Smooth muscle cell (in vitro differentiated cells): ENCODE measurements at regions not wholly inside any gene's neighbourhood (a gene's known extent, or its start where the extent isn't known, plus 50 kb on each side); places are given as distances from the start of the nearest gene placed in this dataset.

Experiments used
- DNase-seq: peaks from one replicate; lab custom pipeline; 2025; ENCODE audit not compliant: unreplicated experiment; lab: John Stamatoyannopoulos, UW
- H2AFZ ChIP-seq: fragments of 200-600 bp; sonication (generic); 2 replicates; pipeline ENCODE4 v1.6.0; 2016; ENCODE audit warnings: antibody characterized with exemption, low read depth, mild to moderate bottlenecking
- H3F3A ChIP-seq: fragments of 200-600 bp; sonication (generic); 2 replicates; pipeline ENCODE4 v1.6.0; 2017; ENCODE audit warnings: antibody characterized with exemption, low read depth
- H3K27ac ChIP-seq: fragments of 200-600 bp; sonication (generic); 2 replicates; pipeline ENCODE4 v1.5.1; 2016; ENCODE audit warnings: low read depth, mild to moderate bottlenecking
- H3K27me3 ChIP-seq: fragments of 200-600 bp; sonication (generic); 2 replicates; pipeline ENCODE4 v1.6.1; 2016; ENCODE audit warnings: low read depth, mild to moderate bottlenecking
- H3K36me3 ChIP-seq: fragments of 200-600 bp; sonication (generic); 2 replicates; pipeline ENCODE4 v1.5.1; 2016; ENCODE audit warnings: low read depth
- H3K4me1 ChIP-seq: fragments of 200-600 bp; sonication (generic); 2 replicates; pipeline ENCODE4 v1.5.1; 2016; ENCODE audit warnings: low read depth
- H3K4me2 ChIP-seq: fragments of 200-600 bp; sonication (generic); 2 replicates; pipeline ENCODE4 v1.6.0; 2016; ENCODE audit warnings: mild to moderate bottlenecking
- H3K4me3 ChIP-seq: fragments of 200-600 bp; sonication (generic); 2 replicates; pipeline ENCODE4 v1.5.1; 2016; ENCODE audit warnings: mild to moderate bottlenecking
- H3K79me2 ChIP-seq: fragments of 200-600 bp; sonication (generic); 2 replicates; pipeline ENCODE4 v1.6.0; 2016; ENCODE audit warnings: low read depth, mild to moderate bottlenecking
- H3K9ac ChIP-seq: fragments of 200-600 bp; sonication (generic); 2 replicates; pipeline ENCODE4 v1.6.0; 2016; ENCODE audit warnings: low read depth
- H3K9me3 ChIP-seq: fragments of 200-600 bp; sonication (generic); replicated peaks from 2 replicates; pipeline ENCODE4 v1.5.1; 2016; ENCODE audit warnings: low read depth
- H4K20me1 ChIP-seq: fragments of 200-600 bp; sonication (generic); 2 replicates; pipeline ENCODE4 v1.6.0; 2016; ENCODE audit warnings: low read depth
- WGBS: methylation state at CpG from one replicate; pipeline ENCODE4 v1.1.7; 2016; ENCODE audit warnings: low lambda C conversion rate; 5-methylcytosine and 5-hydroxymethylcytosine counted together
- TF ChIP-seq, protein P1 (sequence below): fragments of 200-600 bp; sonication (generic); IDR thresholded peaks from 2 replicates; pipeline ENCODE4 v1.5.1; 2017; ENCODE audit warnings: borderline replicate concordance, mild to moderate bottlenecking, antibody characterized with exemption; ENCODE audit not compliant: insufficient read depth, poor library complexity, severe bottlenecking

DNA sequence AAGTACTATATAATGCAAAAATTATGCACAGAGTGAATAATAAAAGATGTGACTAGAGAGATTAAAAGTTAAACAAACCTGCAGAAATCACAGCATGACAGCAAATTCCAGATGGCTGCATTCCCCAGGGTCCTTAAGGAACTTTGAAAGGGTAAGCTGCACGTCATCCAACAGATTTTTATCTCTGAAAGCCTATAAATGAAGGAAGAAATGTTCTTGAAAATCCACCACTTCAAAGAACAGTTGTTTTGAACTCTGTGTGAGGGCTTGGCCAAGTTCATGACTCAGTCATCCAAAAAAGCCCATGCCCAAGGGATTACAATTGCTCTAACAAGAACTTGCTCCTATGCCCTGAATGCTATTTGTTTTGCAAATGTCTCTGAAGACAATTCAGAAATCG lies 603.6 kb downstream of the PLOD2 start:
- peak overlapping the region; percentile 21 for H3K27ac ChIP-seq

DNA sequence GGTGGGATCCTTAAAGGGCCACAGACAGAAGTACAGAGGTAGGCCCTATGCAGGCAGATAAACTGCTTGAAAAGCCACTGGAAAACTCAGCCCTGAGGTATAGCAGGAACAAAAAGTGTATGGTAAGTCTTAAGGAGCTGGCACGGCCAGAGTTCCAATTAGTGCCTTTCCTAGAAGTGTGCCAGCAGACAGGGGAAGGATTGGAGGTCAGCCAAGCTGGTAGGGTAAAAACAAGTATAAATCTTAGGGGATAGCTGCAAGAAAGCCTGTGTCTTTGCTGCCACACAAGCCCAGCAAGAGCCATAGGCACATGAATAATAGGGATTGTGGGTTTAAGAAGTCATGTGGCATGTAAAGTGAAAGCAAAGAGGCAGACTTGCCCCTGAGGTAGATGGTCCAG lies 582.5 kb downstream of the PLOD2 start:
- no peaks in the 10 kb centered on the region for H3K36me3 ChIP-seq
- H3K27me3 ChIP-seq: no peaks in the 10 kb centered on the region
- no peaks in the 10 kb centered on the region for H3F3A ChIP-seq
- no peaks in the 10 kb centered on the region for H3K79me2 ChIP-seq
- H3K27ac ChIP-seq: no peak overlapping the region
- H2AFZ ChIP-seq: no peak overlapping the region
- H3K9me3 ChIP-seq: no peaks in the 10 kb centered on the region
- TF ChIP-seq, protein P1, sequence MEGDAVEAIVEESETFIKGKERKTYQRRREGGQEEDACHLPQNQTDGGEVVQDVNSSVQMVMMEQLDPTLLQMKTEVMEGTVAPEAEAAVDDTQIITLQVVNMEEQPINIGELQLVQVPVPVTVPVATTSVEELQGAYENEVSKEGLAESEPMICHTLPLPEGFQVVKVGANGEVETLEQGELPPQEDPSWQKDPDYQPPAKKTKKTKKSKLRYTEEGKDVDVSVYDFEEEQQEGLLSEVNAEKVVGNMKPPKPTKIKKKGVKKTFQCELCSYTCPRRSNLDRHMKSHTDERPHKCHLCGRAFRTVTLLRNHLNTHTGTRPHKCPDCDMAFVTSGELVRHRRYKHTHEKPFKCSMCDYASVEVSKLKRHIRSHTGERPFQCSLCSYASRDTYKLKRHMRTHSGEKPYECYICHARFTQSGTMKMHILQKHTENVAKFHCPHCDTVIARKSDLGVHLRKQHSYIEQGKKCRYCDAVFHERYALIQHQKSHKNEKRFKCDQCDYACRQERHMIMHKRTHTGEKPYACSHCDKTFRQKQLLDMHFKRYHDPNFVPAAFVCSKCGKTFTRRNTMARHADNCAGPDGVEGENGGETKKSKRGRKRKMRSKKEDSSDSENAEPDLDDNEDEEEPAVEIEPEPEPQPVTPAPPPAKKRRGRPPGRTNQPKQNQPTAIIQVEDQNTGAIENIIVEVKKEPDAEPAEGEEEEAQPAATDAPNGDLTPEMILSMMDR: no peak
- H3K4me2 ChIP-seq: no peak overlapping the region
- no peaks in the 10 kb centered on the region for H3K4me1 ChIP-seq
- H3K4me3 ChIP-seq: no peak overlapping the region
- no peak for DNase-seq
- no peaks in the 10 kb centered on the region for H4K20me1 ChIP-seq
- H3K9ac ChIP-seq: no peak overlapping the region
- 88% methylated on average over 1 of the region's 1 CpG for WGBS

More for the DNA sequence above, 603.6 kb downstream of the PLOD2 start:
- TF ChIP-seq, protein P1: no peak
- Histone ChIP-seq H3K79me2 (no peaks in the 10 kb centered on the region), H3K27me3 (no peaks in the 10 kb centered on the region), H3K4me3 (no peak overlapping the region), H3K9me3 (no peaks in the 10 kb centered on the region), H3K36me3 (no peaks in the 10 kb centered on the region), H3K4me2 (peak overlapping the region; percentile 55), H2AFZ (no peak overlapping the region), H3F3A (peaks cover 6% of the 10 kb centered on the region), H3K9ac (no peak overlapping the region), H4K20me1 (no peaks in the 10 kb centered on the region), H3K4me1 (peaks cover 10% of the 10 kb centered on the region)
- DNase-seq: no peak
- WGBS: 2% methylated on average over 2 of the region's 2 CpGs

DNA sequence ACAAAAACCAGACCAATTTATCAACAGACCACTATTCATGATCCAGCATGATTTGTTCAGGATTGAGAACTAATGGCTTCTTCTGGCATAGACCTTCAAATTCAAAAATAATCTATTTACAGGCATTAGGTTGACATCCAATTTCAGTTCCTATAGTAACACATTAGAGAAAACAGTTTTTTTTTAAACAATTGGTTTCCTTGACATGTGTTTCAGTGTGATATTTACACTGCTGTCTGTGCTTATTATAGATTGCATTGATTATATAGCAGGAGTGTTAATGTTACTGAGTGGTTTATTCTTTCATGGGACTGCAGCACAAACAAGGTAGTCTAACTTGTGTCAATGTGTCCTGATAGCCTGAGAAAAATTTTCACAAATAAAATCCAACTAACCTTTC lies 579.3 kb downstream of the PLOD2 start:
- Histone ChIP-seq H3K4me2 (no peak overlapping the region), H3K79me2 (no peaks in the 10 kb centered on the region), H3K27ac (no peak overlapping the region), H2AFZ (no peak overlapping the region), H4K20me1 (no peaks in the 10 kb centered on the region), H3K36me3 (no peaks in the 10 kb centered on the region), H3F3A (no peaks in the 10 kb centered on the region), H3K4me3 (no peak overlapping the region), H3K9me3 (no peaks in the 10 kb centered on the region), H3K4me1 (no peaks in the 10 kb centered on the region), H3K27me3 (no peaks in the 10 kb centered on the region), H3K9ac (no peak overlapping the region)
- DNase-seq: no peak
- TF ChIP-seq, protein P1: no peak

DNA sequence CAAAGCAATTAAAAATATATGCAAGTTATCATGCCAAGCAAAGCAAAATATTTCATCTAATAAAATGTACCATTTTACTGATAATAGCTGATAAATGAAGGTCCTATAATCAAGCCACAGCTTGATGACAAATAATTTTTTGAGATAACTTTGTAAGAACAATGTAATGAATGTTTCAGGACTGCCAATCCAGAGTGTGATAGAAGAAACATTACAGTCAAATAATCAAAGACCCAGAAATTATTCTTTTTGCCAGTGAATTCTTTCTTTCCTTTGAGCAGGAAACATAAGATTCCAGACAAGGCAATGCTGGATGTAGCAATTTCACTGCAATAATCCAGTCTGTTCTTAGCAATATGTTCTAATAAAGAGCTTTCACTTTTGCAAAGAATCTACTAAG lies 556.1 kb downstream of the PLOD2 start:
- H3K9ac ChIP-seq: no peak overlapping the region
- H3K27me3 ChIP-seq: no peaks in the 10 kb centered on the region
- no peaks in the 10 kb centered on the region for H4K20me1 ChIP-seq
- TF ChIP-seq, protein P1: no peak
- H3K9me3 ChIP-seq: peaks cover under 1% of the 10 kb centered on the region
- H3K27ac ChIP-seq: no peak overlapping the region
- peak overlapping the region; percentile 54 for H2AFZ ChIP-seq
- DNase-seq: no peak
- H3K4me2 ChIP-seq: no peak overlapping the region
- H3F3A ChIP-seq: no peaks in the 10 kb centered on the region
- H3K4me1 ChIP-seq: no peaks in the 10 kb centered on the region
- H3K79me2 ChIP-seq: no peaks in the 10 kb centered on the region
- H3K36me3 ChIP-seq: no peaks in the 10 kb centered on the region
- H3K4me3 ChIP-seq: no peak overlapping the region
